GM12878 (cell line): ENCODE measurements at regions not wholly inside any gene's neighbourhood (a gene's known extent, or its start where the extent isn't known, plus 50 kb on each side); places are given as distances from the start of the nearest gene placed in this dataset.

Experiments used
- POLR2A ChIP-seq: IDR thresholded peaks from 2 replicates; pipeline ENCODE4 v1.6.1; 2011; ENCODE audit warnings: low read depth, mild to moderate bottlenecking, low read length
- ZNF217 ChIP-seq: fragments of 450-650 bp; IDR thresholded peaks from 2 replicates; pipeline ENCODE4 v1.6.1; 2017; ENCODE audit warnings: antibody characterized with exemption, mild to moderate bottlenecking
- TF ChIP-seq, protein P1 (sequence below): fragments of 450-650 bp; IDR thresholded peaks from 2 replicates; pipeline ENCODE4 v1.6.1; 2014; ENCODE audit warnings: mild to moderate bottlenecking

DNA sequence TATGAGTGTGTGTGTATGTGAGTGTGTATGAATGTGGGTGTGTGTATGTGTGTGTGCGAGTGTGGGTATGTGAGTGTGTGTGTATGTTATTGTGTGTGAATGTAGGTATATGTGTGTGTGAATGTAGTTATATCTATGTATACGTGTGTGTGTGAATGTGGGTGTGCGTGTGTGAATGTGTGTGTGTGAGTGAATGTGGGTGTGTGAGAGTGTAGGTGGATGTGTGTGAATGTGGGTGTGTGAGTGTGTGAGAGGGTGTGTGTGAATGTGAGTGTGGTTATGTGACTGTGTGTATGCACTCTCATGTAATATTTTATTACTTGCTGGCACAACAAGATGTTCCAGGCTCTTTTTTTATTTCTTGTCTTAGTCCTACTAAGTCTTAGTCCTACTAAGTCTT is 513.4 kb upstream of the B3GAT1 start:
- no peak for TF ChIP-seq ZNF217
- TF ChIP-seq POLR2A: no peak
- TF ChIP-seq, protein P1, sequence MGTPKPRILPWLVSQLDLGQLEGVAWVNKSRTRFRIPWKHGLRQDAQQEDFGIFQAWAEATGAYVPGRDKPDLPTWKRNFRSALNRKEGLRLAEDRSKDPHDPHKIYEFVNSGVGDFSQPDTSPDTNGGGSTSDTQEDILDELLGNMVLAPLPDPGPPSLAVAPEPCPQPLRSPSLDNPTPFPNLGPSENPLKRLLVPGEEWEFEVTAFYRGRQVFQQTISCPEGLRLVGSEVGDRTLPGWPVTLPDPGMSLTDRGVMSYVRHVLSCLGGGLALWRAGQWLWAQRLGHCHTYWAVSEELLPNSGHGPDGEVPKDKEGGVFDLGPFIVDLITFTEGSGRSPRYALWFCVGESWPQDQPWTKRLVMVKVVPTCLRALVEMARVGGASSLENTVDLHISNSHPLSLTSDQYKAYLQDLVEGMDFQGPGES: no peak
